BJ (cell line): ENCODE measurements at regions not wholly inside any gene's neighbourhood (a gene's known extent, or its start where the extent isn't known, plus 50 kb on each side); places are given as distances from the start of the nearest gene placed in this dataset.

Source experiments
- CTCF ChIA-PET: fragments of 350-600 bp; formaldehyde crosslinking; extraction: SDS; loops from one replicate; lab custom pipeline; 2021; ENCODE audit warnings: antibody characterized with exemption, inconsistent platforms; lab: Yijun Ruan, JAX
- POLR2A ChIA-PET: fragments of 300-600 bp; sonication (Branson Sonifier 250); formaldehyde crosslinking; extraction: SDS; loops from one replicate; lab custom pipeline; 2021; ENCODE audit warnings: antibody characterized with exemption; lab: Charles Lee
- DNase-seq: peaks from one replicate; pipeline ENCODE4 v3.0.0-alpha.2; 2011; ENCODE audit warnings: low read depth
- H3K27me3 ChIP-seq: 2 replicates; pipeline ENCODE4 v1.6.0; 2011; ENCODE audit warnings: low read length; ENCODE audit not compliant: control insufficient read depth, insufficient read depth
- H3K36me3 ChIP-seq: 2 replicates; pipeline ENCODE4 v1.5.1; 2011; ENCODE audit warnings: low read length; ENCODE audit not compliant: control insufficient read depth, insufficient read depth
- H3K4me3 ChIP-seq: 2 replicates; pipeline ENCODE4 v1.5.1; 2011; ENCODE audit warnings: low read depth, mild to moderate bottlenecking, control low read depth, low read length
- TF ChIP-seq, protein P1 (sequence below): IDR thresholded peaks from 2 replicates; pipeline ENCODE4 v1.5.1; 2011; ENCODE audit warnings: low read depth, mild to moderate bottlenecking, control low read depth, inconsistent platforms, low read length, moderate library complexity; ENCODE audit not compliant: insufficient read depth

DNA sequence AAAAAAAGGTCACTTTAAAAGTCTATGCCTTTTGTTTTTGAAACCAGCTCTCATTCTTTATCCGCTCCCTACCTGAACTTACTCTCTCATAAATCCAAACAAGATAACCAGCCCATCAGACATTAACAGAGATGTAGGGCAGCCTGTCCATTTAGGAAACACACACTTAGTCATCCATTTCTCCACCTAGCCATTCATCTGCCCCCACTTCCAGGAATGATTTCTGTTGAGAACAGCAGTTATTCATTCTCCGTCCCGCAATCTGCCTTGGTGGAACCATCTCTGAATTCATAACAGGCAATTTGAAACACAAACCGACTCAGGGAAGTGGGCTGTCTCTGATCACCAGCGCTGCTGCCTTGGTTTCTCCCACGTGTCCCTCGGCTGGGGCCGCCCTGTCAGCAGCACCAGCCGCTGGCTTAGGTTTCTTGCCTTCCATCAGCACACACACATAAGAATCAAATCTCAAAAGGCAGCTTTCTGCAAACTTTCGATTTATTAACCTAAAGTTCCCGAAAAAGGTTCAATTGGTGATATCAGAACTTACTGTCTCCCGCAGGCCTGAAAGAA lies 528.2 kb upstream of the NRP1 start:
- Histone ChIP-seq H3K36me3 (no peaks in the 10 kb centered on the region), H3K4me3 (no peak overlapping the region), H3K27me3 (peaks cover 4% of the 10 kb centered on the region)
- no peak for DNase-seq
- ChIA-PET CTCF (no interaction called here), POLR2A (no interaction called here)
- TF ChIP-seq, protein P1, sequence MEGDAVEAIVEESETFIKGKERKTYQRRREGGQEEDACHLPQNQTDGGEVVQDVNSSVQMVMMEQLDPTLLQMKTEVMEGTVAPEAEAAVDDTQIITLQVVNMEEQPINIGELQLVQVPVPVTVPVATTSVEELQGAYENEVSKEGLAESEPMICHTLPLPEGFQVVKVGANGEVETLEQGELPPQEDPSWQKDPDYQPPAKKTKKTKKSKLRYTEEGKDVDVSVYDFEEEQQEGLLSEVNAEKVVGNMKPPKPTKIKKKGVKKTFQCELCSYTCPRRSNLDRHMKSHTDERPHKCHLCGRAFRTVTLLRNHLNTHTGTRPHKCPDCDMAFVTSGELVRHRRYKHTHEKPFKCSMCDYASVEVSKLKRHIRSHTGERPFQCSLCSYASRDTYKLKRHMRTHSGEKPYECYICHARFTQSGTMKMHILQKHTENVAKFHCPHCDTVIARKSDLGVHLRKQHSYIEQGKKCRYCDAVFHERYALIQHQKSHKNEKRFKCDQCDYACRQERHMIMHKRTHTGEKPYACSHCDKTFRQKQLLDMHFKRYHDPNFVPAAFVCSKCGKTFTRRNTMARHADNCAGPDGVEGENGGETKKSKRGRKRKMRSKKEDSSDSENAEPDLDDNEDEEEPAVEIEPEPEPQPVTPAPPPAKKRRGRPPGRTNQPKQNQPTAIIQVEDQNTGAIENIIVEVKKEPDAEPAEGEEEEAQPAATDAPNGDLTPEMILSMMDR = no peak

DNA sequence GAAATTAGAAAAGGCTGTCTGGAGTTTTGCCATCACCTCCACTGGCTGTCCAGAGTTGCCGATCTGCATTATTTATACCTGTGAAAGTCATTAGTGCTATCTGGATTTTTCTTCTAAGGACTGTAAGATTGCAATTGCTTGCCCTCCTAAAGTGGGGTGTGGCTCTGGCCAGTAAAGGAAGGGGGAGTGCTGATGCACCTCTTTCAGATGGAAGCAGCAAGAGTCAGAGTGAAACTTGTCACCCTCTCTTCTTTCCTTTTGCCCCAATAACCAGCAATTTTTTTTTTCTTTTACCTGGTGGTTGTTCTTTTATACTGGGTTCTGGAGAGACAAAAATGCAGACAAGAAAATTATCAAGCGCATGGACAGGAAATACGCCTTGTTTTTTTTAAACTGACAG lies 527.4 kb upstream of the NRP1 start:
- H3K36me3 ChIP-seq = no peaks in the 10 kb centered on the region
- ChIA-PET POLR2A (no interaction called here), CTCF (no interaction called here)
- H3K27me3 ChIP-seq = no peaks in the 10 kb centered on the region
- H3K4me3 ChIP-seq = no peak overlapping the region
- TF ChIP-seq, protein P1 = no peak
- DNase-seq = no peak

GRCh38 chr10:33861016-33861704 lies 526.7 kb upstream of the NRP1 start:
- ChIA-PET POLR2A (no interaction called here), CTCF (no interaction called here)
- no peak overlapping the region for H3K4me3 ChIP-seq
- TF ChIP-seq, protein P1 = no peak
- DNase-seq = no peak
- no peaks in the 10 kb centered on the region for H3K27me3 ChIP-seq
- H3K36me3 ChIP-seq = no peaks in the 10 kb centered on the region

DNA sequence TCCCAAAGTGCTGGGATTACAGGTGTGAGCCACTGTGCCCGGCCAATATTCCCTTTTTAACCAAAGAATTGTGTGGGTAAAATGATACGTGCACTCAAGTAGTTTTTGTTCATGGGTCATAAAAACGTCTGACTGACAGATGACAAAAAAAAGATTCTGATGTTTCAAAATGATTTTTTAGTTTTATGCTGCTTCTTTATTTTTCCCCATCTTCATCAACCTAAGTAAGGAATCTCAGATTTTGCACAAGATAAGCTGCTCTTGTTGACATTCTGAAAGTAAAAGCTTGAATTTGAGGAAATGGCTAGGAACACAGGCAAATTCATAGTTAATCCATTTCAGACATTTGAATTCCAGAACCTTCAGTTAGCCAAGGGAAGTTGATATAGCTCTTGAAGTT lies 526.1 kb upstream of the NRP1 start:
- CTCF ChIA-PET = no interaction called here

GRCh38 chr10:33859319-33860022 lies 525.0 kb upstream of the NRP1 start:
- DNase-seq = no peak
- H3K27me3 ChIP-seq = no peaks in the 10 kb centered on the region
- H3K36me3 ChIP-seq = no peaks in the 10 kb centered on the region
- POLR2A ChIA-PET = no interaction called here
- CTCF ChIA-PET = interaction anchor here (0.6 to 1.1 kb wide), 2 partner anchors 22 to 335 kb away, joined by 3 read pairs; no protein-coding TSS in a partner anchor
- no peak overlapping the region for H3K4me3 ChIP-seq
- TF ChIP-seq, protein P1 = no peak

More for the DNA sequence above, 526.1 kb upstream of the NRP1 start:
- DNase-seq = no peak
- H3K4me3 ChIP-seq = no peak overlapping the region
- no peaks in the 10 kb centered on the region for H3K27me3 ChIP-seq
- TF ChIP-seq, protein P1 = no peak
- POLR2A ChIA-PET = no interaction called here
- H3K36me3 ChIP-seq = no peaks in the 10 kb centered on the region
